ENCODE measurements at regions not wholly inside any gene's neighbourhood (a gene's known extent, or its start where the extent isn't known, plus 50 kb on each side); places are given as distances from the start of the nearest gene placed in this dataset.

GRCh38 chr1:112172294-112172882, 182.9 kb upstream of the KCND3 start:
- Histone ChIP-seq H3K27ac (ENCODE audit: low read length in 2 of 2) (no peak overlapping the region), H3K4me3 (ENCODE audit: control extremely low read depth in 1 of 5, extremely low read depth in 1 of 5, insufficient read depth in 1 of 5, low read depth in 2 of 5, low read length in 4 of 5) (no peak overlapping the region), H3K9ac (ENCODE audit: low read length) (no peak overlapping the region), H3K27me3 (replicated peaks in 1 of 4; ENCODE audit: control extremely low read depth in 1 of 4, control insufficient read depth in 3 of 4, insufficient read depth in 4 of 4, low read length in 3 of 4) (no peaks in the 10 kb centered on the region), H3K4me2 (replicated peaks; ENCODE audit: low read depth, low read length, poor library complexity, severe bottlenecking) (no peak overlapping the region), H3K79me2 (ENCODE audit: control insufficient read depth, insufficient read depth, low read length) (no peaks in the 10 kb centered on the region), H3K36me3 (replicated peaks in 1 of 2; ENCODE audit: control extremely low read depth in 1 of 2, control insufficient read depth in 1 of 2, extremely low read depth in 1 of 2, insufficient read depth in 2 of 2, low read length in 1 of 2) (no peaks in the 10 kb centered on the region), H3K9me3 (ENCODE audit: control extremely low read depth in 1 of 3, control insufficient read depth in 2 of 3, insufficient read depth in 1 of 3, low read length in 2 of 3) (no peaks in the 10 kb centered on the region), H4K20me1 (ENCODE audit: control insufficient read depth, insufficient read depth, low read length, poor library complexity, severe bottlenecking) (no peaks in the 10 kb centered on the region), H3K4me1 (ENCODE audit: control insufficient read depth in 2 of 2, insufficient read depth in 2 of 2, low read length in 2 of 2) (no peaks in the 10 kb centered on the region), H2AFZ (ENCODE audit: insufficient read depth, low read depth, low read length, poor library complexity, severe bottlenecking) (no peak overlapping the region)
- POLR2A ChIA-PET, result no interaction called here
- H3K4me3 Mint-ChIP-seq, result no peak overlapping the region
- peaks cover 23% of the 10 kb centered on the region for H3K27me3 Mint-ChIP-seq
- no peaks in the 10 kb centered on the region for H3K4me1 Mint-ChIP-seq
- intact Hi-C loops (cut with micrococcal nuclease), result no loop called here
- no peak for TF ChIP-seq CTCF (IDR thresholded peaks at IDR 0.05)
- no peak for TF ChIP-seq EZH2 (IDR thresholded peaks at IDR 0.05; ENCODE audit: borderline replicate concordance, insufficient read depth, low read depth, low read length, poor library complexity, severe bottlenecking)
- H3K27ac Mint-ChIP-seq, result no peak overlapping the region
- 29% methylated on average over 1 of the region's 2 CpGs for WGBS (ENCODE audit: insufficient coverage)
- ATAC-seq (ENCODE audit: low read depth) (no peak), DNase-seq (no peak)
- H3K9me3 Mint-ChIP-seq (ENCODE audit: insufficient read depth), result no peaks in the 10 kb centered on the region
- CTCF ChIA-PET, result no interaction called here

GRCh38 chr1:112177314-112177713, 187.8 kb upstream of the KCND3 start:
- H3K27me3 Mint-ChIP-seq, result peaks cover 16% of the 10 kb centered on the region
- no peaks in the 10 kb centered on the region for H3K9me3 ChIP-seq (ENCODE audit: control extremely low read depth in 1 of 3, control insufficient read depth in 2 of 3, insufficient read depth in 1 of 3, low read length in 2 of 3)

More at GRCh38 chr1:112177314-112177713, 187.8 kb upstream of the KCND3 start:
- no peaks in the 10 kb centered on the region for H4K20me1 ChIP-seq (ENCODE audit: control insufficient read depth, insufficient read depth, low read length, poor library complexity, severe bottlenecking)
- H3K4me3 Mint-ChIP-seq, result no peak overlapping the region
- intact Hi-C loops (cut with micrococcal nuclease), result no loop called here
- no peaks in the 10 kb centered on the region for H3K9me3 Mint-ChIP-seq (ENCODE audit: insufficient read depth)
- no peak overlapping the region for H2AFZ ChIP-seq (ENCODE audit: insufficient read depth, low read depth, low read length, poor library complexity, severe bottlenecking)
- TF ChIP-seq EZH2 (IDR thresholded peaks at IDR 0.05; ENCODE audit: borderline replicate concordance, insufficient read depth, low read depth, low read length, poor library complexity, severe bottlenecking), result no peak
- no peak for TF ChIP-seq CTCF (IDR thresholded peaks at IDR 0.05)
- H3K36me3 ChIP-seq (replicated peaks in 1 of 2; ENCODE audit: control extremely low read depth in 1 of 2, control insufficient read depth in 1 of 2, extremely low read depth in 1 of 2, insufficient read depth in 2 of 2, low read length in 1 of 2), result no peaks in the 10 kb centered on the region
- WGBS (ENCODE audit: insufficient coverage), result 63% methylated on average over 3 of the region's 6 CpGs
- CTCF ChIA-PET, result no interaction called here
- no peak overlapping the region for H3K4me2 ChIP-seq (replicated peaks; ENCODE audit: low read depth, low read length, poor library complexity, severe bottlenecking)
- H3K9ac ChIP-seq (ENCODE audit: low read length), result no peak overlapping the region
- no peak overlapping the region for H3K4me3 ChIP-seq (ENCODE audit: control extremely low read depth in 1 of 5, extremely low read depth in 1 of 5, insufficient read depth in 1 of 5, low read depth in 2 of 5, low read length in 4 of 5)
- H3K4me1 Mint-ChIP-seq, result no peaks in the 10 kb centered on the region
- DNase-seq (no peak), ATAC-seq (ENCODE audit: low read depth) (no peak)
- H3K4me1 ChIP-seq (ENCODE audit: control insufficient read depth in 2 of 2, insufficient read depth in 2 of 2, low read length in 2 of 2), result no peaks in the 10 kb centered on the region
- no peak overlapping the region for H3K27ac Mint-ChIP-seq
- no peak overlapping the region for H3K27ac ChIP-seq (ENCODE audit: low read length in 2 of 2)
- H3K27me3 ChIP-seq (replicated peaks in 1 of 4; ENCODE audit: control extremely low read depth in 1 of 4, control insufficient read depth in 3 of 4, insufficient read depth in 4 of 4, low read length in 3 of 4), result peaks cover 0 to 2% (median 0%) of the 10 kb centered on the region in 4 experiments
- no peaks in the 10 kb centered on the region for H3K79me2 ChIP-seq (ENCODE audit: control insufficient read depth, insufficient read depth, low read length)
- POLR2A ChIA-PET, result no interaction called here
